ENCODE measurements at regions not wholly inside any gene's neighbourhood (a gene's known extent, or its start where the extent isn't known, plus 50 kb on each side); places are given as distances from the start of the nearest gene placed in this dataset.

DNA sequence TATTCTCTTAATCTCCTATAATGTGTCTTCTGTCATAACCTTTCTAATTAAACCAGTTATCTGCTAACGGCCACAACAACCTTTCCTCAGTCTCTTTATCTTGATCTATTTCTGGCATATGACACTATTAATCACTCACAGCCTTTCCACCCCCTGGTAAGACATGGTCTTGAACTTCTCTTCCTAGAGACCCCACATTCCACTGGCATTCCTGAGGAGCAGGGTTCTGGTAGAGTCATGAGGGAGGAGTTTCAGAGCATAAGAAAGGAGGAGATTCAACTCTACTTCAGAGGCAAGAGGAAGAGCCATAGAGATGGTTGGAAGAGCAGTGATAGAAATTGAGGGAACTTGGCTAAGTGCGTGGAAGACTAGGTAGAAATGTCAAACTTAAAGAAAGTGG, 325.6 kb downstream of the BLID start:
- Histone ChIP-seq H3K9ac (ENCODE audit: insufficient read depth in 1 of 2, low read length in 2 of 2) (no peak overlapping the region), H3K4me3 (no peak overlapping the region), H3K27ac (ENCODE audit: low read depth in 1 of 2, low read length in 1 of 2) (no peak overlapping the region), H3K36me3 (ENCODE audit: control insufficient read depth in 4 of 4, insufficient read depth in 4 of 4, low read length in 4 of 4) (no peaks in the 10 kb centered on the region), H3K27me3 (ENCODE audit: control insufficient read depth in 3 of 3, insufficient read depth in 3 of 3, low read length in 2 of 3) (no peaks in the 10 kb centered on the region), H3K4me1 (ENCODE audit: control insufficient read depth in 5 of 5, insufficient read depth in 5 of 5, low read length in 5 of 5) (no peaks in the 10 kb centered on the region), H3K9me3 (ENCODE audit: control insufficient read depth in 4 of 4, insufficient read depth in 3 of 4, low read length in 3 of 4) (peaks cover 0 to 3% (median 1%) of the 10 kb centered on the region in 4 donors)
- DNase-seq, result no peak
- ATAC-seq (ENCODE audit: insufficient read depth, low FRiP score), result no peak
- TF ChIP-seq, protein P1, sequence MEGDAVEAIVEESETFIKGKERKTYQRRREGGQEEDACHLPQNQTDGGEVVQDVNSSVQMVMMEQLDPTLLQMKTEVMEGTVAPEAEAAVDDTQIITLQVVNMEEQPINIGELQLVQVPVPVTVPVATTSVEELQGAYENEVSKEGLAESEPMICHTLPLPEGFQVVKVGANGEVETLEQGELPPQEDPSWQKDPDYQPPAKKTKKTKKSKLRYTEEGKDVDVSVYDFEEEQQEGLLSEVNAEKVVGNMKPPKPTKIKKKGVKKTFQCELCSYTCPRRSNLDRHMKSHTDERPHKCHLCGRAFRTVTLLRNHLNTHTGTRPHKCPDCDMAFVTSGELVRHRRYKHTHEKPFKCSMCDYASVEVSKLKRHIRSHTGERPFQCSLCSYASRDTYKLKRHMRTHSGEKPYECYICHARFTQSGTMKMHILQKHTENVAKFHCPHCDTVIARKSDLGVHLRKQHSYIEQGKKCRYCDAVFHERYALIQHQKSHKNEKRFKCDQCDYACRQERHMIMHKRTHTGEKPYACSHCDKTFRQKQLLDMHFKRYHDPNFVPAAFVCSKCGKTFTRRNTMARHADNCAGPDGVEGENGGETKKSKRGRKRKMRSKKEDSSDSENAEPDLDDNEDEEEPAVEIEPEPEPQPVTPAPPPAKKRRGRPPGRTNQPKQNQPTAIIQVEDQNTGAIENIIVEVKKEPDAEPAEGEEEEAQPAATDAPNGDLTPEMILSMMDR (IDR thresholded peaks at IDR 0.05; ENCODE audit: control extremely low read depth, extremely low read depth), result no peak
- WGBS, 2 donors, result 84 to 95% methylated on average over 2 of the region's 2 CpGs

DNA sequence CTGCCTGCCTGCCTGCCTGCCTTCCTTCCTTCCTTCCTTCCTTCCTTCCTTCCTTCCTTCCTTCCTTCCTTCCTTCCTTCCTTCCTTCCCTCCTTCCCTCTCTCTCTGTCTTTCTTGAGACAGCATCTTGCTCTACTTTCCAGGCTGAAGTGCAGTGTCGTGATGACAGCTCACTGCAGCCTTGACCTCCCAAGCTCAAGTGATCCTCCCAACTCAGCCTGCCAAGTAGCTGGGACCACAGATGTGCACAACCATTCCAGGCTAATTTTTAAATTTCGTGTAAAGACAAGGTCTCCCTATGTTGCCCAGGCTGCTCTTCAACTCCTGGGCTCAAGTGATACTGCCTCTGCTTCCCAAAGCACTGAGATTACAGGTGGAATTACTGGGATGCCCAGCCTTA, 328.2 kb upstream of the SORL1-AS1 start:
- ATAC-seq (ENCODE audit: insufficient read depth, low FRiP score) (no peak), DNase-seq (no peak)
- 81 to 82% methylated on average over 2 of the region's 2 CpGs for WGBS, 2 donors
- no peak overlapping the region for H3K4me3 ChIP-seq
- H3K4me1 ChIP-seq (ENCODE audit: control insufficient read depth in 5 of 5, insufficient read depth in 5 of 5, low read length in 5 of 5), result no peaks in the 10 kb centered on the region
- no peak overlapping the region for H3K27ac ChIP-seq (ENCODE audit: low read depth in 1 of 2, low read length in 1 of 2)
- no peaks in the 10 kb centered on the region for H3K9me3 ChIP-seq (ENCODE audit: control insufficient read depth in 4 of 4, insufficient read depth in 3 of 4, low read length in 3 of 4)
- H3K36me3 ChIP-seq (ENCODE audit: control insufficient read depth in 4 of 4, insufficient read depth in 4 of 4, low read length in 4 of 4), result no peaks in the 10 kb centered on the region
- no peaks in the 10 kb centered on the region for H3K27me3 ChIP-seq (ENCODE audit: control insufficient read depth in 3 of 3, insufficient read depth in 3 of 3, low read length in 2 of 3)
- TF ChIP-seq, protein P1 (IDR thresholded peaks at IDR 0.05; ENCODE audit: control extremely low read depth, extremely low read depth), result no peak
- no peak overlapping the region for H3K9ac ChIP-seq (ENCODE audit: insufficient read depth in 1 of 2, low read length in 2 of 2)

- Histone ChIP-seq H3K36me3 (ENCODE audit: control insufficient read depth in 4 of 4, insufficient read depth in 4 of 4, low read length in 4 of 4) (no peaks in the 10 kb centered on the region), H3K27me3 (ENCODE audit: control insufficient read depth in 3 of 3, insufficient read depth in 3 of 3, low read length in 2 of 3) (no peaks in the 10 kb centered on the region)
- WGBS, 2 donors, result 82 to 92% methylated on average over 3 of the region's 3 CpGs
Observed at GRCh38 chr11:121777056-121777455, 324.3 kb upstream of the SORL1-AS1 start.

DNA sequence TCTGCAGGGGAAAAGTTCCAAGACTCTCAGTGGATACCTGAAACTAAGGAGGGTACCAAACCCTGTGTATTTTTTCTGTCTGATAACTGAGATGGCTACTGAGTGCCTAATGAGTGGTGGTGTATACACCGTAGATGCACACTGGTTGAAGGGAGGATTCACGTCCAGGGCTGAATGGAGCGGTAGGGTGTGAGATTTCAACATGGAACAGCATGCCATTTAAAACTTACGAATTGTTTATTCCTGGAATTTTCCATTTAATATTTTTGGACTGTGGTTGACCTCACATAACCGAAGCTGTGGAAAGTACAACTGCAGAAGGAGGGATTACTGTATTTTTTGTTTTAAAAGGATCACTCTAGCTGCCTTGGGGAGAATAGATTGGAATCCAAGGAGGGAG, 322.5 kb upstream of the SORL1-AS1 start:
- ATAC-seq (ENCODE audit: insufficient read depth, low FRiP score), result no peak
- H3K36me3 ChIP-seq (ENCODE audit: control insufficient read depth in 4 of 4, insufficient read depth in 4 of 4, low read length in 4 of 4), result no peaks in the 10 kb centered on the region
- TF ChIP-seq, protein P1 (IDR thresholded peaks at IDR 0.05; ENCODE audit: control extremely low read depth, extremely low read depth), result no peak
- peaks cover 0 to 6% (median 0%) of the 10 kb centered on the region in 5 donors for H3K4me1 ChIP-seq (ENCODE audit: control insufficient read depth in 5 of 5, insufficient read depth in 5 of 5, low read length in 5 of 5)
- no peak overlapping the region for H3K4me3 ChIP-seq
- H3K27me3 ChIP-seq (ENCODE audit: control insufficient read depth in 3 of 3, insufficient read depth in 3 of 3, low read length in 2 of 3), result no peaks in the 10 kb centered on the region
- WGBS, 2 donors, result 63 to 79% methylated on average over 5 of the region's 5 CpGs
- no peaks in the 10 kb centered on the region for H3K9me3 ChIP-seq (ENCODE audit: control insufficient read depth in 4 of 4, insufficient read depth in 3 of 4, low read length in 3 of 4)
- DNase-seq, result no peak
- H3K9ac ChIP-seq (ENCODE audit: insufficient read depth in 1 of 2, low read length in 2 of 2), result no peak overlapping the region
- H3K27ac ChIP-seq (ENCODE audit: low read depth in 1 of 2, low read length in 1 of 2), result no peak overlapping the region

More at GRCh38 chr11:121777056-121777455, 324.3 kb upstream of the SORL1-AS1 start:
- Histone ChIP-seq H3K9ac (ENCODE audit: insufficient read depth in 1 of 2, low read length in 2 of 2) (no peak overlapping the region), H3K4me1 (ENCODE audit: control insufficient read depth in 5 of 5, insufficient read depth in 5 of 5, low read length in 5 of 5) (no peaks in the 10 kb centered on the region), H3K4me3 (no peak overlapping the region), H3K9me3 (ENCODE audit: control insufficient read depth in 4 of 4, insufficient read depth in 3 of 4, low read length in 3 of 4) (no peaks in the 10 kb centered on the region), H3K27ac (ENCODE audit: low read depth in 1 of 2, low read length in 1 of 2) (no peak overlapping the region)
- TF ChIP-seq, protein P1 (IDR thresholded peaks at IDR 0.05; ENCODE audit: control extremely low read depth, extremely low read depth), result no peak
- DNase-seq (no peak), ATAC-seq (ENCODE audit: insufficient read depth, low FRiP score) (no peak)
